Right kidney (tissue), 1 donor: ENCODE measurements at regions not wholly inside any gene's neighbourhood (a gene's known extent, or its start where the extent isn't known, plus 50 kb on each side); places are given as distances from the start of the nearest gene placed in this dataset.

Experiments
- DNase-seq: peaks from one replicate; pipeline ENCODE4 v3.0.0-alpha.2; 2016

DNA sequence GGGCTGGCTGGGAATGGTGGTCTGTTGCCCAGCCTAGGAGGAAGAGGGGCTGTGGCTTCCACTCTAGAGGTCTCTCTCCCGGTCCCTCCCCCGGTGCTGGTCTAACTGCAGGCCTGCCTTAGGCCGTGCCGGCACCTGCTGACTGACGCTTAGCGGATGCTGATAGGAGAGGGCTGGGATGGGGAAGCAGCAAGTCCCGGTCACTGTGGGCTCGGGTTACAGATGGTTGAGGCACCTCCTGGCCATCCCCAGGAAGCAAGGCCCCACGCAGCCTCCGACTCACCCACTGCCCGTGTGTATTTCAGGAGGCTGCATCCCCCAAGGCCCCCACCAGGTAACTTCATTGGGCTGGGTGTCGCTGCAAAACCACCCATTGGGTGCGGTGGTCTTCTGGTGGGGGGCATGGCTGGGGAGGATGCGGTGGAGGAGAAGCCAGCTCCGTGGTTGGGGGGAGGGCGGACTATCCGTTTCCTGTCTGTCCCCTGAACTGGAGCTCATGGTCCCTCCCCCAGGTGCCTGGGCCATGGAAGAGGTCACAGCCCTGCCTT, 278.9 kb downstream of the SEC14L1 start:
- no peak for DNase-seq

DNA sequence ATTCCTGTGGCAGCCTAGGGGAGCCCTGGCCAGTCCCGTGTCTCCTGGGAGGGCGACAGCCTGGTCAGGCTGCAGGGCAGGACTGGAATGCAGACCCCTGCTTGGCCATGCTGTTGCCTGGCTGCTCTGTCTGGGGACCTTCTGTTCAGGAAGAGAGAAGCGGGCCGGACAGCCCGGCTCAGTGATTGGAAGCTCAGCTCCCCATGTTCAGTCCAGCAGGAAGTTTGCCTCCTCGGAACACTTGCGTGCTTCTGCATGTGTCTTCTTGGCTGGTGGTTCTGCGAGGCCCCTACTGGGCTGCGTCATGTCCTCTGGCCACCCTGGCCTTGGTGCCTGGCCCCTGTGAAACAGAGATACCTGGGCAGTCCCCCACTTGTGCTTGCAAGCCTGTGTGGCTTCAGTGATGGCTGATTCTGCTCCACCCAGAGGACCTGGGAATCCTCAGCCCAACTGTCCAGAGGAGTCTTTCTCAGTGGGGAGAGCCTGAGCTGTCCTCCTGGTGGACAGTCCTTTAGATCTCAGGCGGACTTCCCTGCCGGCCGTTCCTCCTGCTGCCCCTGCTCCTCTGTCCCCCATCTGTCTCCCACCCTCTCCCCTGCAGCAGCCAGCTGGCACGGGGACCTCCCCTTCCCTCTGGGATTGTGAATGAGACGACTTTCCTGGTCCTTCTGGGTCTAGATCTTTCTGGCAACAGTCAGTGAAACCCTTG, 279.5 kb downstream of the SEC14L1 start:
- no peak for DNase-seq

DNA sequence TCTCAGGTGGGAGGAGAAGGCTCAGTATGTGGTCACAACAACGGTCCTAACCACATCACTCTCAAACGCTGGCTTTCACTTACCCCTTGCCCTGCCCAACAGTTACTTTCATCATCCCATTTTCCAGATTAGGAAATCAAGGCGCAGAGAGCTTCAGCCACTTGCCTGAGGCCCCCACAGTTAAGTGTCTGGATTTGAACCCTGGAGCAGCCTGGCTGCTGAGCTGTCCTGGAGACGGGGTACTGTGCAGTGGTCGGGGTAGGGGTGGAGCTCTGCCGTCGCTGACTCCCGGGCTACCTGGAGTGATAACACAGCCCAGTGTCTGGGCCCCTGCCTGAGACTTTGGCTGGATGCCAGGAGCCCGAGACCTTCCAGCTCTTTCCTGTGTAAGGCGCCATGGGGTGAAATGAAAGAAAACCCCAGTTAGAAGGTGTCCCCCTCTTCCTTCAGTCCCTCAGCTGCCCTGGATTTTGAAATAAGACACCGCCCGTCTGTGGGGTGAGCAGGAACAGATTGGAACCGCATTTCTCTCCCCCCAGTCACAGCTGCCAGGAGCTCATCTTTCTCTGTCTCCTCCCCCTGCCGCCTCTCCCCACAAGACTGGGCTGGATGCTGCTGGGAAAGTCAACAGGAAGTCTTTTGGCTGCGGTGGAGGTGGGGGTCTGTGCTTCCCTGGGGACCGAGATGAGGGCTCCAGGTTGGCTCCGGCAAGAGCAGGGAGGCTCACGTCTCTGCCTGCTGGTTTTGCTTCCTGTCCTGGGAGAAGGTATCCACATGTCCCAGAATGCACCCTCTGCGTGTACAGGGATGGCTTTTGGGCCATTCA, 280.2 kb downstream of the SEC14L1 start:
- DNase-seq = peak; percentile 69

DNA sequence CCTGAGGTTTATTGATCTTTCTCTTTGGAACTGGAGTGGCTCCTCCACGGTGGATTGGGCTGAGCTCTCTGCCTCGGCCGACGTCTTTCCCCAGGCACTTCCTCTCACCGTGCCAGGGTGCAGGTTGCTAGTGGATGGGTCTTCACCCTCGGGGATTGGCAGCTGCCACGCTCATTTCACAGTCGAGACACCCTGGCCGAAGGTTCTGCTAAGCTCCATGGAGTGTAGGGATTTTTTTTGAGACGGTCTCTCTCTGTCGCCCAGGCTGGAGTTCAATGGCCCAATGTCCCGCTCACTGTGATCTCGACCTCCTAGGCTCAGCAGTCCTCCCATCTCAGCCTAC, 280.8 kb downstream of the SEC14L1 start:
- DNase-seq = no peak

DNA sequence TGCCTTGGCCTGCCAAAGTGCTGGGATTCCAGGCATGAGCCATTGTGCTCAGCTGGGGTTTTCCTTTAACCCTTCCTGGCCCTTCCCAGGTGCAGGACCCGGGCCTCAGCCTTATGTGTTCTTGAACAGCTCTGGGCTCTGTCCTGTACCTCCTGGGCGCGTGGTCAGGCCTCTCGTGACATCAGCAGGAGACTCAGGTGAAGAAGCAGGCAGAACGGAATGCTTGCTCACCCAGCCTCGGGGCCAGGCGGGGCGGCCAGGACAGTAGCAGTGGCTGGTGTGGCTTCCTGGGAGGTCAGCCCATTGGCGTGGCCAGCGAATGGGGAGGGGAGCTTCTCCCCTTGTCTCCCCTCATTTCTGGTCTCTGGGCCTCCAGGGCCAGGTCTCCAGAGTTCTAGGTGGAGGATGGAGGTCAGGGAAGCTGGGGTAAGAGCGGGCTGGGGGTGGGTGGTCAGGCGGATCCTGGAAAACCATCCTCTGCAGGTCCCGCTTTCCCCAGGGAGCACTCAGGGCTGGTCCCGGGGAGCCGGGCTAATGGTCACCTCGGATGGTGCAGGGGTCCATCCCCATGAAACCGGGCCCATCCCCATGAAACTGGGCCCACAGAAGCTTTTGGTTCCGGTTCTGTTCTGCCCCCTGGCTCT, 281.5 kb downstream of the SEC14L1 start:
- DNase-seq = no peak

DNA sequence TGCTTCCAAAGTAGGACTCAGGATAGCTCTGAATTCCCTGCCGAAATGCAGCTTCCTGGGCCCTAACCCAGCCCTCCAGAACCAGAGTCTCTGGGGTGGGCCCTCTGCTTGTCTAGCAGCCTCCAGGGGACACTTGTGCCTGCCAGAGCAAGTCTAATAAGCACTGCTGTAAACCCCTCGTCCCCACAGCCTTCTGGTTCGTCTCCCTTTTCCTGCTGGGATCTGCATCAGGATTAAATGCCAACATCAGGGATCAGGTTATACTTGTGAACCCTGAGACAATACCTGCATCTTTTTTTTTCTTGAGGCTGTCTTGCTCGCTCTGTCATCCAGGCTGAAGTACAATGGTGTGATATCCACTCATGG, 282.0 kb downstream of the SEC14L1 start:
- DNase-seq = no peak

DNA sequence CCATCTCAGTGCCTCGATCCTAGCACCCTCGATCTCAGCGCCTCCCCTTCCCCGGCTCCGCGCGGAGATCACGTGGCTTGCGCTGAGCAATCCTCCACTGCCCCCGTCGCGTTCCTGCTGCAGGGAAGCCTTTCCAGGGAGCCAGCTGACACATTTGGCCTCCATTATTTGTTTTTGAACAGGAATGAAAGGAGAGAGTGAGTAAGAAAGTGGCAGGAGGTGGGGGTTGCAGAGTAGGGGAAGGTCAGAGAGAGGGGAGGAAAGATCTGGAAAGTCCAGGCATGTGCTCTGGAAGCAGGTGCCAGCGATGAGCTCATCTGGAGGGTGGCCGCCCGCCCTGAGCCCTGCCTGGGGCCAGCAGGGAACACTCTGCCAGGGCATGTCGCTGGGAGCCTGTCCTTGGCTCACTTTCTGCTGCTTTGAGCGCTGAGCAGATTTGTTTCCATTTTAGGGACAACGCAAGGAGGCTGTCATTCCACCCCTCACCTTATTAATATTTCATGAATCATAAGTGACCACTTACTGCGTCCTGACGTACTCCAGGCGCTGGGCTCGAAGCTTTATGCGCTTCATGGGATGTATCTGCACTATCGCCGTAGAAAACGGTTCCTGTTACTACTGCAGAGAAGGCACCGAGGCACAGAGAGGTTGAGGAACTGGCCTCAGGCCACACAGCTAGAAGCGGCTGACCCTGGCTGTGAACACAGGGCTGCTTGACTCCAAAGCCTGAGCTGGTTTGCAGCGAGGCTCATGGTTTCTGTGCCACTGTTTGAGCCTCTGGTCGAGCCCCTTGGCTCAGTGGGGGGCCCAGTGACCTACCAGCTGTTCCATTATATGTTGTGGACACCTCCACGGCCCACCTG, 283.1 kb downstream of the SEC14L1 start:
- DNase-seq = no peak

DNA sequence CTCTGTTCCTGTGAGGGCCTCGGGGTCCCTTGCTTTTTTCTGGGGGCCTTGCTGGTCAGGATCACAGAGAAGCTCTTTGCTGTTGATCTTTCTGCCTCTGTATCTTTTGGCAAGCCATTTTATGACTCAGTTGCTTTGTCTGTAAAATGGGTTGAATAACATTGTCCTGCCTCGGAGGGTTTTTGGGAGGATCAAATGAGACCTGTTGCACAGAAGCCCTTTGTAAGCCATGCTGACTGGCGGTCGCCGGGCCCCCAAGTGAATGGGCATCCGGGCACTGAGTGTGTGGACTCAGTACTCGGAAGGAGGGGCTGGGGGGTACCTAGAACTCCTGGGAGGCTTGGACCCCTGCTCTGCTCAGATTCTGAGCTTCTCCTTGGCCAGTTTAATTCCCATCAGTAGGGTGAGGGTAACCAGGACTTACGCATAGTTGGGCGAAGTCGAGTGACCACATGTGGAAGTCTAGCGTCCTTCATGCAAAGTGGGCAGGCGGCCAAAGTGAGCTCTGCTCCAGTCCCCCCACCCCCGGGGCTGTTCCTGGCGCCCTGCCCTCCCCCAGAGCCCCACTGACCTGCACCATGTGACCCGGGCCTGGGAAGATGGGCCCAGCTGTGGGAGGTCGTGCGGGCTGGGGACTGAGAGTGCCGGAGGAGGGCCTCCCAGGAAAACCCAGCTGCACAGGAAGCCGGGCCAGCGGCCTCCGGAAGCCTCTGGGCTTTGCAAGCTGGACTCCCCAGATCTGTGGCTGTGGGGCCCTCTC, 284.0 kb downstream of the SEC14L1 start:
- no peak for DNase-seq

DNA sequence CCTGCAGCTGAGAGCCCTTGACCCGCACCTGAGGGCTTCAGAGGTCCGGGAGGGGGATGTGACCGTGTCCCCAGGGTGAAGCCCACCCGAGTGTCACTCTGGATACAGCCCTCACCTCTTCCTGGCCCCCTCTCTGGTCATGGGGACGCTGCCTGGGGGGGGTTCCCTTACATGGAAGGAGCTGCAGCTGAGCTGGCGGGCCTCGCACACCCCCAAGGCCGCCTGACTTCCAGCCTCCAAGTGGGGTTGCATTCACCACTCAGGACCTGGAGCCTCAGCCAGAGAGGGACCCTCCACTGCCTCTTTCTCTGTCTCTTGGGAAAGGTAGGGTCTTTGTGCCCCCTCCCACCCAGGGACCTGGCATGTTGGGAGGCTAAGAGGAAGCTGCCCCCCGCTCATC, 284.6 kb downstream of the SEC14L1 start:
- no peak for DNase-seq

DNA sequence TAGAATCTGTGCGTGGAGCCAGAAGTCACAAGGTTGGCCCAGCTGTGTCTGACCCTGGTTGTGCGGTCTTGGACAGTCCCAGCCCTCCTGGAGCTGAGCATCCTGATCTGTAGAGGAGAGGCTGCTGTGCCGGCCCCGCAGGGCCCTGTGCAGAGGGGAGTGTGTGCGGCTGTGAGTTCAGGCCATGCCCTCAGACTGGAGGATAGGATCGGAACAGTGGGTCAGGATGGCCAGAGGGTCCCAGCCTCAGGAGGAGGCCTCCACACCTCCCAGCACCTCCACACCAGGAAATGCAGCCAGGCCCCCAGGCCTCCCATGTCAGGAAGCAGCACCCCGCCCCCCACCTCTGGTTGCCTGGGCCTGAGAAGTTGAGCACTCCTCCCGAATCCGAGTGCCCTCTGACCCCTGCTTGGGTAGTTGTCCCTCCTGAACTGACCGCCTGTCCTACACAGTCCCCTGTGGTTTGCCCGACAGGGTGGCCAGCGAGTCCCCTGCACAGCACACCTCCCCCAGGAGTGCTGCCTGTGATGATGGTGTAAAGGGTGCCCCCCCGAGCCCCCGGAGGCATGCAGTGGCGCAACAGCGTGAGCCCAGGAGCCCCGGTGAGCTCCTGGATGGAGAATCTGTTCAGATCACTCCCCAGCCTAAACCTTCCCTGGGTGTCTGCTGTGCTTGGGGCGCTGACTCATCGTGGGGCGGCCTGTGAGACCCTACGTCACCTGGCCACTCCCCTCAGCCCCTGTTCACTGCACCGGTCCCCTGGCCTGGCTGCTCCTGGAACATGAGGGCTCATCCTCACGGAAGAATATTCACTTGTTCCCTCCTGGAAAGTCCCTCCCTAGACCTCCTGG, 285.2 kb downstream of the SEC14L1 start:
- DNase-seq = no peak

DNA sequence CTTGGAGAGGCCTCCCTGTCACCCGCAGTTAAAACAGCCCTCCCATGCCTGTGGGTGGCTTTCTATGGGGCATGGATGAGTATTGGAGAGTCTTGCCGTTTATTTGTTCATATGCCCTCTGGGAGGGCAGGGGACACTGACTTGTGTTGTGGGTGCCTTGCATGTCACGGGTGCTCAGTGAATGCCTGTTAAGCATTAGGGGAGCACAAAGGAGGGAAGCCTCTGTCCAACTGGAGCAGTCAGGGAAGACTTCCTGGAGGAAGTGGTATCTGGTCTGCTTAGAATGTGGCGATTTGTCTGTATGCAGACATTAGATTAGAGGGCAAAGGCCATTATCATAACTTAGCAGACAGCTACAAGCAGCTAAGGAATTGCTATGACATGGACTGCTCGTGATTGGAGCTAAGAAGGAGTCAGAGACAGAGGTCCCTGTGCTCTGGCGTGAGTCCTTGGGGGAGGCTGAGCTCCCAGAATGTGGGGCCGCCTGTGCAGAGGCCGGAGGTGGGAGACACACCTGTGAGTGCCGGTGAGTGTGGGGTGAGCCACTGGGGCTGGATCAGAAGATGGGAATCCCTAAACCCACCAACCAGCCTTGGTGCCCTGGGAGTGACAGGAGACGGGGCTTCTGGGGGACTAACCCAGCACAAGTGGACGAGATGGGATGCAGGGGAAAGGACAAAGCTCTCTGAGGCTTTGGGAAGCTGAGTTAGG, 286.1 kb downstream of the SEC14L1 start:
- no peak for DNase-seq

DNA sequence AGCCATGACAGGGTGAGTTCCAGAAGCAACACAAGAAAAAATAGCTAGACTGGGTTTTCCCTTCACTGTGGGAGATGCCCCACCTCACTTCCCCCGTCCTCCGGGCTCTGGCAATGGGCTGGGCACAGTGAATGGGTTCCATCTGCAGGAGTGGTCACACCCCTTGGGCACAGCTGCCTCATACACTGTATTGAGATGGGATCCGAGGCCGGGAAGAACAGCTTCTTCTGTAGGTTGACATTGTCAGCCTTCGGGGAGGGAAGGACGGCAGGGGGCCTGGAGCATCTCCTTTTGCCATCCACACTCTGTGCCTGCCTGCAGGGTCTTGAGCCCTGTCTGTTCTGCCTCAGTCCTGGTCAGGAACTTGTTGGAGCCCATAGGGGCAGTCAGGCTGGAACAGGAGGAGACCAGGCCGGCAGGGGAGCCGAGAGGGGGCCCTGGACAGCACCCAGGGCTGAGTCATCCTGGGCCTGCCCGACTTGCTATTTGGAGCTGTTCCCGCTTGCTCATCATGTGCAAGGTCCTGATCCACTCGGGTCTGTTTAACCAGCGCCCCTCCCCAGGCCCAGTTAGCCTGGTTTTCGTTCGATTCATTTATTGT, 286.7 kb downstream of the SEC14L1 start:
- DNase-seq = no peak

DNA sequence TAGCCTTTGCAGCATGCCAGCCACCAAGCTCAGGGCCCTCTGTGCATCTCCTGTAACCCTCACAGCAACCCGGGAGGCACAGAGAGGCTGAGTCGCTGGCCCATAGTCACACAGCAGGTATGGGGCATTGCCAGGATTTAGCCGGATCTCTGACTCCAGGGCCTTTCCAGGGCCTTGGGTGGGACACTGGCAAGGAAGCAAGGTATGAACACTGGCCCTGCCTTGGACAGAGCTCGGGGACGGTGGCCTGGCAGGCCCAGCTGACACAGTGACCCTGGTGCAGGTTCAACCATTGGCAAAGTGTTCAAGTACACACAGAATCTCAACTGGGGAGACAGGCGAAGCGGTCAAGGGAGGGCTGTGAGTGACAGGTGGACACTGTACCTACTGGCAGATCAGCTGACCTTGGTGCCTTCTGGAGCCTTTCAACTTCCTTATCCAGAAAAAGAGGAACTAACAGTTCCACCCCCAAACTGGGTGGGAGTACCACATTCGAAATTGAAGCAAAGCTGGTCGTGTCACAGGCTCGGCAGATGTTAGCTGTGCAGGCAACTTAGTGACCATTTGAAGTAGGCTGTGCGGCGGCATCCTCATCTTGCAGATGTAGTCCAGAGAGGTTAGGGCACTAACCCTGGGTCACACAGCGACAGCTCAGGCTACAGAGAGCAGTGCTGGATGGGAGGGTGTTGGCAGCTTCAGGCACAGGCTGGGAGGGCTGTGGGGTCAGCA, 287.4 kb downstream of the SEC14L1 start:
- DNase-seq = no peak

DNA sequence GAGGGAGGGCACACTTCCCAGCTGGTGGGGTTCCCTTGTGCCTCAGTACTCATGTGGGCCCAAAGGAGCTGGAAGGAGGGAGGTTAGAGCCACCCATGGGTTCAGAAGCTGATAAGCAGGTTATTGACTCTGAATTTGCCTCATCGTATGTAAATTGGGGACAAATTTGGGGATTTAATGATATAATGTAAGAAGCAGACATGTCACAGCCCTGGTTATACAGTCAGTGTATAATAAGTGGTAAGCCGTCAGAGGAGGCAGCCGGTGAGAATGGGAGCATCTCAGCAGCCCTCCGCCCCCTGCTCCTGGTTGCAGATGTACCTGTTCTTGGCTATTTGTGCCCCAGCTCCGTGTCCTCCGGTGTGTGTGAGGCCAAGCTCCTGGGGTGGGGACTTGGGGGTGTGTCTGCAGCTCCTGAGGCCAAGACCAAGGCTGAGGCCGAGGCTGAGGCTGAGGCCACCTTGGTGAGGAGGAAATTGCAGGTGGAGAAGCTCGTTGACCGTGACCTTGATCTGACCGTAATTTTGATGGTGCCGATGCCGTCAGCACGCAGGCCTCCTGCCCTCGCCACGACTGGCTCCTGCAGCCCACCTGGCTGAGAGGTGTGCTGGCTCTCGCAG, 288.1 kb downstream of the SEC14L1 start:
- no peak for DNase-seq

DNA sequence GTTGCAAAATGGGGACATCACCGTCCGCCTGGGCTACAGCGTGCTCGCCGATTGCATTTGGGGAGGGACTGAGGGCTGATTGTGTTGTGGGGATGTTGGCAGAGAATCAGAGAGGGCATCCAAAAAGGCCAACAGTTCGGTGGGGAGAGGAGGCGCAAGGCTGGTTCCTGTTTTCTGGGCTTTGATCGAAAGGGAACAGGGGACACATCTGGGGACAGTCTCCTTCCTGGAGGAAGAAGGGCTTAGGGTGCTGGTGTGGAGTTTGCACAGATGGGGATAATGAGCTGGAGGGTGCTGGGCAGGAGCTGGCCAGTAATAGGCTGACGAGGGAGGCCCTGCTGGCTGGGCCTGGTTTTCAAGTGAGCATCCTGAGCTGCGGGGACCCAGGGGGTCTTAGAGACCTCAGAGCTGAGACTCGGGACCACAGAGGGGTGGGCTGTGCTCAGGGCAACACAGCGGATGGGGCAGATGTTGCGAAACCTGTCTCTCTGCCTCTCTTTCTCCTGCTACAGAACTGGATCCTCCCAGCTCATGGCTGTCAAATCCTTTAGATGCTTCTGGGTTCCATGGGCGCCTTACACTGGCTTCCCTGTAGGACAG, 288.7 kb downstream of the SEC14L1 start:
- no peak for DNase-seq

DNA sequence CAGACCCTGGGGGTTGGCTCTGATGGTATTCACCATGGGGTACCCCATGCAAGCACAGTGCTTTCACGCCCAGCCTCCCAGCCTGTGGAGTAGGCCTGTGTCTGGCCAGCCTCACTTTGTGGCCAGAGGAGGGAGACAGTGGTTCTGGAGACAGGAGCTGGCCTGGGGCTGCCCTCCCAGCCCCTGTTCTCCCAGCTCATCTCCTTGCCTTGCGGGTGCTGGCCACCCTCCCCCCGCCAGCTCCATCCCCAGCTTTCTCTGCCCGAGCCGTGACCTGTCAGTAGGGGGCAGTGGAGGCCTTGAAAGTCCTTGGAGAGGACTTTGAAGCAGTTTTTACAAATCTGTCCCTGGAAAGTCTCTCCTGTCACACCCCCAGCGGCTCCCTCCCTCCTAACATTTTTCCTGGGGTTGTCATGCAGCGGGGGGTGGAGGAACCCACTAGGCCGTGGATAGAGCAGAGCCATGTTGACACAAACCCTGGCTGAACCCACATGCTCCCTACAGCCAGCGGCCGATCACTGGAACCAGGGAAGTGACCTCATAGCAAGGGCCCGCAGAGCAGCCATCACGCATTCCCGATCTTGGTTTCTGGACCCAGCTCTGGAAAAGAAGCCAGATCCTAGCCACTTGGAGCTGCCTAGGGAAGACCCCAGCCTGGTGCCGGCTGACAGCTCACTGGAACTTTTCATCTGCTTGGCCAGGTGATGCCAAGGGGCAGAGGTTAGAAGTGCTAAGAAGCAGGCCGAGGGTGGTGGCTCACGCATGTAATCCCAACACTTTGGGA, 289.4 kb downstream of the SEC14L1 start:
- no peak for DNase-seq
